Peyer's patch (tissue), 4 donors: ENCODE measurements at regions not wholly inside any gene's neighbourhood (a gene's known extent, or its start where the extent isn't known, plus 50 kb on each side); places are given as distances from the start of the nearest gene placed in this dataset.

Source experiments
- DNase-seq, 3 donors: peaks; one replicate each; pipeline ENCODE4 v3.0.0-alpha.2; 2017 to 2019
- H3K27ac ChIP-seq, 4 donors: fragments of 200-600 bp; sonication (generic); one replicate each; pipeline ENCODE4 v1.5.1; 2016 to 2019
- H3K27me3 ChIP-seq, 2 donors: fragments of 200-600 bp; sonication (generic); one replicate each; pipeline ENCODE4 v1.5.1; 2019
- H3K36me3 ChIP-seq, 3 donors: fragments of 200-600 bp; sonication (generic); one replicate each; pipeline ENCODE4 v1.5.1; 2016 to 2019
- H3K4me1 ChIP-seq, 4 donors: fragments of 200-600 bp; sonication (generic); one replicate each; pipeline ENCODE4 v1.5.1; 2016 to 2019
- H3K4me3 ChIP-seq, 4 donors: fragments of 200-600 bp; sonication (generic); 1 replicate in 3 of 4; 2 replicates in 1 of 4; pipeline ENCODE4 v1.5.1; 2016 to 2019; ENCODE audit warnings: mild to moderate bottlenecking in 1 of 4
- H3K9me3 ChIP-seq, 4 donors: fragments of 200-600 bp; sonication (generic); one replicate each; pipeline ENCODE4 v1.5.1; 2016 to 2019; ENCODE audit warnings: mild to moderate bottlenecking in 1 of 4
- POLR2A ChIP-seq, 2 donors: fragments of 450-650 bp; IDR thresholded peaks; one replicate each; pipeline ENCODE4 v1.5.1; 2017; ENCODE audit warnings: antibody characterized with exemption in 2 of 2, mild to moderate bottlenecking in 2 of 2, moderate library complexity in 2 of 2
- TF ChIP-seq, protein P1 (sequence below), 6 experiments: fragments of 450-650 bp in 4 of 6; fragments of 200-600 bp in 2 of 6; sonication (generic) in 1 of 6; IDR thresholded peaks; one replicate each; pipeline ENCODE4 v1.5.1; 2017 to 2019; ENCODE audit warnings: antibody characterized with exemption in 6 of 6, mild to moderate bottlenecking in 3 of 6, moderate library complexity in 1 of 6

DNA sequence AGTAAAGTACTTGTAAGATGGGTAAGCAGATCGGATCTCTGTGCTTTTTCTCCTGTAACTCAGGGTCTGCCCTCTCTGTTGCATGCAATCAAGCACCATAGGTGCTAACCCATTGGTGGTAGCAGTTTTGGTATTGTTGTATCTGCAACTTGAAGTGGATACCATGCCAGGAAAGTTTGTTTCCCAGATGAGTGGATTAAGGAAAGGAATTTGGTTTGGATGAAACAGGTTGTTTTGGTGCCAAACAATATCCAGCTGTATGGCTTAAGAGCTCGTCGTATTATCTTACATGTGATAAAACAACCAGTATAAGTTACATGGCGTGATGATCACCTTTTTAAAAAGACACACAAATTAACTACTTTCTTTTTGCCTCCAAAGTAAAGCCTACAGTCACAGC lies 280.9 kb upstream of the TENM3 start:
- TF ChIP-seq, protein P1, sequence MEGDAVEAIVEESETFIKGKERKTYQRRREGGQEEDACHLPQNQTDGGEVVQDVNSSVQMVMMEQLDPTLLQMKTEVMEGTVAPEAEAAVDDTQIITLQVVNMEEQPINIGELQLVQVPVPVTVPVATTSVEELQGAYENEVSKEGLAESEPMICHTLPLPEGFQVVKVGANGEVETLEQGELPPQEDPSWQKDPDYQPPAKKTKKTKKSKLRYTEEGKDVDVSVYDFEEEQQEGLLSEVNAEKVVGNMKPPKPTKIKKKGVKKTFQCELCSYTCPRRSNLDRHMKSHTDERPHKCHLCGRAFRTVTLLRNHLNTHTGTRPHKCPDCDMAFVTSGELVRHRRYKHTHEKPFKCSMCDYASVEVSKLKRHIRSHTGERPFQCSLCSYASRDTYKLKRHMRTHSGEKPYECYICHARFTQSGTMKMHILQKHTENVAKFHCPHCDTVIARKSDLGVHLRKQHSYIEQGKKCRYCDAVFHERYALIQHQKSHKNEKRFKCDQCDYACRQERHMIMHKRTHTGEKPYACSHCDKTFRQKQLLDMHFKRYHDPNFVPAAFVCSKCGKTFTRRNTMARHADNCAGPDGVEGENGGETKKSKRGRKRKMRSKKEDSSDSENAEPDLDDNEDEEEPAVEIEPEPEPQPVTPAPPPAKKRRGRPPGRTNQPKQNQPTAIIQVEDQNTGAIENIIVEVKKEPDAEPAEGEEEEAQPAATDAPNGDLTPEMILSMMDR (IDR thresholded peaks at IDR 0.05), result no peak
- TF ChIP-seq POLR2A (IDR thresholded peaks at IDR 0.05), result no peak
- H3K9me3 ChIP-seq, result no peaks in the 10 kb centered on the region
- H3K4me1 ChIP-seq, result no peaks in the 10 kb centered on the region
- no peak overlapping the region for H3K27ac ChIP-seq
- H3K27me3 ChIP-seq, result no peaks in the 10 kb centered on the region
- no peaks in the 10 kb centered on the region for H3K36me3 ChIP-seq
- no peak for DNase-seq
- H3K4me3 ChIP-seq, result no peak overlapping the region

- Histone ChIP-seq H3K27ac (no peak overlapping the region), H3K4me3 (no peak overlapping the region), H3K4me1 (no peaks in the 10 kb centered on the region), H3K36me3 (no peaks in the 10 kb centered on the region), H3K9me3 (no peaks in the 10 kb centered on the region), H3K27me3 (no peaks in the 10 kb centered on the region)
- TF ChIP-seq, protein P1 (IDR thresholded peaks at IDR 0.05), result no peak
- no peak for TF ChIP-seq POLR2A (IDR thresholded peaks at IDR 0.05)
- DNase-seq, result no peak
Measured at GRCh38 chr4:181964731-181965130, 278.5 kb upstream of the TENM3 start.

- DNase-seq, result no peak
- Histone ChIP-seq H3K36me3 (no peaks in the 10 kb centered on the region), H3K4me3 (no peak overlapping the region), H3K4me1 (no peaks in the 10 kb centered on the region), H3K9me3 (no peaks in the 10 kb centered on the region), H3K27me3 (no peaks in the 10 kb centered on the region), H3K27ac (no peak overlapping the region)
- TF ChIP-seq POLR2A (IDR thresholded peaks at IDR 0.05), result no peak
- TF ChIP-seq, protein P1 (IDR thresholded peaks at IDR 0.05), result no peak
Measured at GRCh38 chr4:181966104-181966551, 277.1 kb upstream of the TENM3 start.

DNA sequence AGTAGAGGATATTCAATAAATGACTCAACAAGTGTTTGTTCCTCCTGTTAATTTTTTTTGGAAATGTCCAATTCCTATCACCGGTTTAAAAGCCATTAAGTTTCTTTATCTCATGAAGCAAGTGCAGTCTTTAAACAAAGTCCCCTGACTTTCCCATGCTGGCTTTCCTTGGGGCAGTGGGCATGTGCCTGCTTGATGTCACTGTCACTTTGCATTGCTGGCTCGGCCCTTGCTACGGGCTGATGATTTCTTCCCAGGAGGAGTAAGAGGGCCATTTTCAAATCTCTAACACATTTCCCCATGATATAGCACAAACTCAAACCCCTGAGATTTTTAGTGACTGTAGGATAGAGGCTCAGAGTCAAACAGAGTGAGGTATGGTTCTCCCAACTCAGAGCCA lies 275.8 kb upstream of the TENM3 start:
- Histone ChIP-seq H3K4me3 (no peak overlapping the region), H3K27me3 (no peaks in the 10 kb centered on the region), H3K36me3 (no peaks in the 10 kb centered on the region), H3K9me3 (no peaks in the 10 kb centered on the region), H3K27ac (no peak overlapping the region), H3K4me1 (no peaks in the 10 kb centered on the region)
- no peak for DNase-seq
- TF ChIP-seq, protein P1 (IDR thresholded peaks at IDR 0.05), result no peak
- TF ChIP-seq POLR2A (IDR thresholded peaks at IDR 0.05), result no peak

DNA sequence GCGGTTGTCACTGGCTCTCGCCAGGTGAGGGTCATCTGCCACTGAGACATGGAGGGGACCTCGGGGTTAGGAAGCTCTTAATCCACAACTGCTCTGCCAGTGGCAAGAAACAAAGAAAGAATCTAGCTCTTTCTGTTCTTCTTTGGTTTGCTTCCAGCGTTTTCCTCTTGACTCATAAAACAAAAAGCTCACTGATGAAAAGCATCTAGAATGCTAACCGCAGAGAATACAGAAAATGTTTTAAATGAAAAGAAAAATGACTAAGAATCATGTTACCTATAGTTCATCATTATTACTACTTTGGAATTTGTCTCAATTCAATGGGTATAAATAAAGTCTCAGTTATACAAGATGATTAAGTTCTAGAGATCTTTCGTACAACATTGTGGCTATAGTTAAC lies 274.8 kb upstream of the TENM3 start:
- no peak for TF ChIP-seq POLR2A (IDR thresholded peaks at IDR 0.05)
- TF ChIP-seq, protein P1 (IDR thresholded peaks at IDR 0.05), result no peak
- H3K36me3 ChIP-seq, result no peaks in the 10 kb centered on the region
- no peaks in the 10 kb centered on the region for H3K27me3 ChIP-seq

GRCh38 chr4:181969151-181969550 lies 274.1 kb upstream of the TENM3 start:
- H3K4me1 ChIP-seq, result no peaks in the 10 kb centered on the region
- no peak for TF ChIP-seq POLR2A (IDR thresholded peaks at IDR 0.05)
- TF ChIP-seq, protein P1 (IDR thresholded peaks at IDR 0.05), result no peak
- H3K36me3 ChIP-seq, result no peaks in the 10 kb centered on the region
- no peak overlapping the region for H3K4me3 ChIP-seq
- H3K27ac ChIP-seq, result no peak overlapping the region
- H3K27me3 ChIP-seq, result no peaks in the 10 kb centered on the region
- DNase-seq, result no peak
- no peaks in the 10 kb centered on the region for H3K9me3 ChIP-seq

More for the DNA sequence above, 274.8 kb upstream of the TENM3 start:
- Histone ChIP-seq H3K27ac (no peak overlapping the region), H3K4me1 (no peaks in the 10 kb centered on the region), H3K9me3 (no peaks in the 10 kb centered on the region), H3K4me3 (no peak overlapping the region)
- DNase-seq, result no peak
